Skeletal muscle satellite cell (primary cell): ENCODE measurements at regions not wholly inside any gene's neighbourhood (a gene's known extent, or its start where the extent isn't known, plus 50 kb on each side); places are given as distances from the start of the nearest gene placed in this dataset.
A peak's percentile ranks its signal among the peaks of the same experiment; 100 is the strongest.

ENCODE experiments used
- H3K27me3 ChIP-seq: 2 replicates; pipeline ENCODE4 v1.7.0; 2013; ENCODE audit warnings: low read length; ENCODE audit not compliant: control insufficient read depth, insufficient read depth
- H3K36me3 ChIP-seq: 2 replicates; pipeline ENCODE4 v1.7.0; 2013; ENCODE audit warnings: mild to moderate bottlenecking, control low read depth, low read length; ENCODE audit not compliant: insufficient read depth
- H3K4me1 ChIP-seq: 2 replicates; pipeline ENCODE4 v1.7.0; 2013; ENCODE audit warnings: low read length; ENCODE audit not compliant: control insufficient read depth, insufficient read depth
- H3K4me2 ChIP-seq: 2 replicates; pipeline ENCODE4 v1.7.0; 2013; ENCODE audit warnings: mild to moderate bottlenecking, low read length
- H3K4me3 ChIP-seq: 2 replicates; pipeline ENCODE4 v1.7.0; 2013; ENCODE audit warnings: low read length
- H3K9ac ChIP-seq: 2 replicates; pipeline ENCODE4 v1.7.0; 2013; ENCODE audit warnings: mild to moderate bottlenecking, low read depth, low read length, moderate library complexity
- H3K9me3 ChIP-seq: replicated peaks from 2 replicates; pipeline ENCODE4 v1.7.0; 2013; ENCODE audit warnings: mild to moderate bottlenecking, control low read depth, low read length

GRCh38 chr14:22266683-22267082 is 322.3 kb downstream of the DAD1 start:
- H3K9me3 ChIP-seq = no peaks in the 10 kb centered on the region
- no peak overlapping the region for H3K9ac ChIP-seq
- H3K36me3 ChIP-seq = no peaks in the 10 kb centered on the region
- H3K4me1 ChIP-seq = peaks cover 28% of the 10 kb centered on the region
- H3K27me3 ChIP-seq = no peaks in the 10 kb centered on the region
- H3K4me3 ChIP-seq = no peak overlapping the region
- no peak overlapping the region for H3K4me2 ChIP-seq

GRCh38 chr14:22266142-22266442 is 322.9 kb downstream of the DAD1 start:
- Histone ChIP-seq H3K4me3 (no peak overlapping the region), H3K4me2 (no peak overlapping the region), H3K36me3 (no peaks in the 10 kb centered on the region), H3K4me1 (peaks cover 28% of the 10 kb centered on the region), H3K27me3 (no peaks in the 10 kb centered on the region), H3K9me3 (no peaks in the 10 kb centered on the region), H3K9ac (no peak overlapping the region)

- Histone ChIP-seq H3K4me2 (no peak overlapping the region), H3K27me3 (no peaks in the 10 kb centered on the region), H3K36me3 (no peaks in the 10 kb centered on the region), H3K4me3 (no peak overlapping the region), H3K9me3 (no peaks in the 10 kb centered on the region), H3K4me1 (peaks cover 28% of the 10 kb centered on the region), H3K9ac (peak overlapping the region; percentile 29)
Measured at GRCh38 chr14:22265319-22266141, 323.5 kb downstream of the DAD1 start.

- Histone ChIP-seq H3K4me3 (no peak overlapping the region), H3K27me3 (no peaks in the 10 kb centered on the region), H3K9ac (no peak overlapping the region), H3K4me2 (no peak overlapping the region), H3K9me3 (no peaks in the 10 kb centered on the region), H3K36me3 (no peaks in the 10 kb centered on the region), H3K4me1 (peaks cover 28% of the 10 kb centered on the region)
Measured at GRCh38 chr14:22264759-22265158, 324.3 kb downstream of the DAD1 start.

GRCh38 chr14:22263961-22264360 is 325.1 kb downstream of the DAD1 start:
- Histone ChIP-seq H3K27me3 (no peaks in the 10 kb centered on the region), H3K9me3 (no peaks in the 10 kb centered on the region), H3K4me1 (peaks cover 28% of the 10 kb centered on the region), H3K4me2 (no peak overlapping the region), H3K4me3 (no peak overlapping the region), H3K9ac (no peak overlapping the region), H3K36me3 (no peaks in the 10 kb centered on the region)

GRCh38 chr14:22262881-22263280 is 326.1 kb downstream of the DAD1 start:
- no peak overlapping the region for H3K9ac ChIP-seq
- H3K9me3 ChIP-seq = no peaks in the 10 kb centered on the region
- H3K36me3 ChIP-seq = no peaks in the 10 kb centered on the region
- no peak overlapping the region for H3K4me2 ChIP-seq
- no peaks in the 10 kb centered on the region for H3K27me3 ChIP-seq
- no peak overlapping the region for H3K4me3 ChIP-seq
- peaks cover 23% of the 10 kb centered on the region for H3K4me1 ChIP-seq

GRCh38 chr14:22255017-22255950 is 333.7 kb downstream of the DAD1 start:
- H3K4me1 ChIP-seq = peaks cover 7% of the 10 kb centered on the region
- H3K27me3 ChIP-seq = peaks cover 13% of the 10 kb centered on the region
- no peak overlapping the region for H3K9ac ChIP-seq
- no peaks in the 10 kb centered on the region for H3K9me3 ChIP-seq
- H3K4me3 ChIP-seq = no peak overlapping the region
- H3K36me3 ChIP-seq = no peaks in the 10 kb centered on the region
- H3K4me2 ChIP-seq = no peak overlapping the region

GRCh38 chr14:22252686-22253085 is 336.3 kb downstream of the DAD1 start:
- H3K27me3 ChIP-seq = peaks cover 13% of the 10 kb centered on the region
- H3K36me3 ChIP-seq = no peaks in the 10 kb centered on the region
- no peak overlapping the region for H3K4me3 ChIP-seq
- no peak overlapping the region for H3K9ac ChIP-seq
- H3K9me3 ChIP-seq = no peaks in the 10 kb centered on the region
- H3K4me1 ChIP-seq = peaks cover 7% of the 10 kb centered on the region
- H3K4me2 ChIP-seq = no peak overlapping the region

- Histone ChIP-seq H3K4me3 (no peak overlapping the region), H3K27me3 (peaks cover 18% of the 10 kb centered on the region), H3K36me3 (no peaks in the 10 kb centered on the region), H3K9me3 (no peaks in the 10 kb centered on the region), H3K4me1 (peaks cover 7% of the 10 kb centered on the region), H3K4me2 (no peak overlapping the region), H3K9ac (no peak overlapping the region)
Measured at GRCh38 chr14:22251090-22251489, 337.9 kb downstream of the DAD1 start.

GRCh38 chr14:22249770-22250169 is 339.3 kb downstream of the DAD1 start:
- peaks cover 7% of the 10 kb centered on the region for H3K4me1 ChIP-seq
- peaks cover 11% of the 10 kb centered on the region for H3K27me3 ChIP-seq
- no peaks in the 10 kb centered on the region for H3K36me3 ChIP-seq
- no peaks in the 10 kb centered on the region for H3K9me3 ChIP-seq
- H3K4me2 ChIP-seq = no peak overlapping the region
- no peak overlapping the region for H3K9ac ChIP-seq
- no peak overlapping the region for H3K4me3 ChIP-seq

- Histone ChIP-seq H3K4me3 (no peak overlapping the region), H3K4me1 (no peaks in the 10 kb centered on the region), H3K9me3 (no peaks in the 10 kb centered on the region), H3K36me3 (no peaks in the 10 kb centered on the region), H3K4me2 (no peak overlapping the region), H3K9ac (no peak overlapping the region), H3K27me3 (peaks cover 5% of the 10 kb centered on the region)
Measured at GRCh38 chr14:22243971-22244581, 344.9 kb downstream of the DAD1 start.
